ENCODE measurements at regions not wholly inside any gene's neighbourhood (a gene's known extent, or its start where the extent isn't known, plus 50 kb on each side); places are given as distances from the start of the nearest gene placed in this dataset.

DNA sequence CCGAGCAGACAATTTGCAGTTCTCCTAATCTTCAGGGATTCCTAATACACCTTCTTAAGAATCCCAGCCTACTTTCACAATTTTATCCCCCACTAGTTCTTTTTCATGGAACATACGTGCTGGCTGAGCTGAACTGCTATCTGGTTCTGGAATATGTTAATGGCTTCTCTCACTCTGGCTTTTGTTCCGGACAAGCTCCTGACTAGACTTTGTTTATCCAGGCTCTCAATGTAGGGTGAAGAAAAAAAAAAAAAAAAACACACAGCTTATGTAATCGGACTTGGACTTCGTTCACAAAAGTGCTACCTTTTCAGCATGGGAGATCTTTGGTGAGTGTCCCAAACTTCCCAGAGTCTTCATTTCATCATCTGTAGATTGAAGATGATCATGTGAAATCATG, 555.4 kb upstream of the CPEB2 start:
- TF ChIP-seq, protein P1, sequence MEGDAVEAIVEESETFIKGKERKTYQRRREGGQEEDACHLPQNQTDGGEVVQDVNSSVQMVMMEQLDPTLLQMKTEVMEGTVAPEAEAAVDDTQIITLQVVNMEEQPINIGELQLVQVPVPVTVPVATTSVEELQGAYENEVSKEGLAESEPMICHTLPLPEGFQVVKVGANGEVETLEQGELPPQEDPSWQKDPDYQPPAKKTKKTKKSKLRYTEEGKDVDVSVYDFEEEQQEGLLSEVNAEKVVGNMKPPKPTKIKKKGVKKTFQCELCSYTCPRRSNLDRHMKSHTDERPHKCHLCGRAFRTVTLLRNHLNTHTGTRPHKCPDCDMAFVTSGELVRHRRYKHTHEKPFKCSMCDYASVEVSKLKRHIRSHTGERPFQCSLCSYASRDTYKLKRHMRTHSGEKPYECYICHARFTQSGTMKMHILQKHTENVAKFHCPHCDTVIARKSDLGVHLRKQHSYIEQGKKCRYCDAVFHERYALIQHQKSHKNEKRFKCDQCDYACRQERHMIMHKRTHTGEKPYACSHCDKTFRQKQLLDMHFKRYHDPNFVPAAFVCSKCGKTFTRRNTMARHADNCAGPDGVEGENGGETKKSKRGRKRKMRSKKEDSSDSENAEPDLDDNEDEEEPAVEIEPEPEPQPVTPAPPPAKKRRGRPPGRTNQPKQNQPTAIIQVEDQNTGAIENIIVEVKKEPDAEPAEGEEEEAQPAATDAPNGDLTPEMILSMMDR (IDR thresholded peaks at IDR 0.05) = no peak
- TF ChIP-seq POLR2AphosphoS5 (IDR thresholded peaks at IDR 0.05; ENCODE audit: insufficient read depth in 1 of 2, low read depth in 1 of 2) = no peak

Measured in vagina (tissue), 2 donors.